SH-SY5Y (cell line): ENCODE measurements at regions not wholly inside any gene's neighbourhood (a gene's known extent, or its start where the extent isn't known, plus 50 kb on each side); places are given as distances from the start of the nearest gene placed in this dataset.

ENCODE experiments used
- GATA2 ChIP-seq: IDR thresholded peaks from 2 replicates; pipeline ENCODE4 v1.6.1; 2011; ENCODE audit warnings: mild to moderate bottlenecking, low read depth, low read length
- GATA3 ChIP-seq: IDR thresholded peaks from 2 replicates; pipeline ENCODE4 v1.6.1; 2011; ENCODE audit warnings: low read depth, mild to moderate bottlenecking, low read length, moderate library complexity

DNA sequence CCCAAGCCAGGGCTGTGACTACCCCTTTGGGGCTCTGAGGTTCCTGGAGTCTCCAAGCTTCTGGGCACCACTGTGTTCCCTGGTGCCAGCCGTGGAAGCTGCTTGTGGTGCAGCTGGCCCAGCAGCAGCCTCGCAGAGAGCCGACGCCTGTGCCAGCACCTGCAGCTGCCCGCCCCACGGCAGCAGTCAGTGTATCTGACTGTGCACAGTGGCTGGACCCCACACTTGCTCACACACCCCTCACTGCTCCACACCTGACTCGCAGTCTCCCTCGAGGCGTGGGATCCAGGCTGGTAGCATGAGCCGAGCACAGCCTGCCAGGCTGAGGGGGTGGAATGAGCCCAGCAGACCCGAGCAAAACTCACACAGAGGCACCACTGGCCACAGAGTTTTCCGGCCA is 325.2 kb downstream of the PCNX1 start:
- TF ChIP-seq GATA2: no peak
- TF ChIP-seq GATA3: no peak
